H9 (cell line): ENCODE measurements at regions not wholly inside any gene's neighbourhood (a gene's known extent, or its start where the extent isn't known, plus 50 kb on each side); places are given as distances from the start of the nearest gene placed in this dataset.

Experiments
- DNase-seq: peaks from one replicate; pipeline ENCODE4 v3.0.0-alpha.2; 2017
- H2AFZ ChIP-seq: one replicate; pipeline ENCODE4 v1.6.1; 2013; ENCODE audit warnings: mild to moderate bottlenecking, low read length, control low read depth, moderate library complexity
- H2AK5ac ChIP-seq: 2 replicates; pipeline ENCODE4 v1.6.1; 2013; ENCODE audit warnings: low read length, control low read depth, mixed read lengths; ENCODE audit not compliant: insufficient read length
- H2BK120ac ChIP-seq: one replicate; pipeline ENCODE4 v1.6.1; 2013; ENCODE audit warnings: low read depth, mild to moderate bottlenecking, low read length, control low read depth, inconsistent platforms; ENCODE audit not compliant: poor library complexity, severe bottlenecking
- H2BK12ac ChIP-seq: 2 replicates; pipeline ENCODE4 v1.6.1; 2013; ENCODE audit warnings: low read length, control low read depth, mixed read lengths, low read depth; ENCODE audit not compliant: insufficient read length
- H2BK15ac ChIP-seq: 2 replicates; pipeline ENCODE4 v1.6.1; 2013; ENCODE audit warnings: low read depth, low read length, control low read depth
- H2BK20ac ChIP-seq: one replicate; pipeline ENCODE4 v1.6.1; 2013; ENCODE audit warnings: low read depth, mild to moderate bottlenecking, low read length, control low read depth, inconsistent platforms; ENCODE audit not compliant: poor library complexity, severe bottlenecking
- H2BK5ac ChIP-seq: 2 replicates; pipeline ENCODE4 v1.6.1; 2013; ENCODE audit warnings: low read length, control low read depth, mixed read lengths; ENCODE audit not compliant: insufficient read length
- H3K14ac ChIP-seq: 2 replicates; pipeline ENCODE4 v1.6.1; 2013; ENCODE audit warnings: low read length, control low read depth; ENCODE audit not compliant: insufficient read depth
- H3K18ac ChIP-seq: 2 replicates; pipeline ENCODE4 v1.6.1; 2013; ENCODE audit warnings: low read depth, mild to moderate bottlenecking, mixed read lengths, low read length, control low read depth; ENCODE audit not compliant: insufficient read length
- H3K23ac ChIP-seq: 2 replicates; pipeline ENCODE4 v1.6.1; 2013; ENCODE audit warnings: low read length, control low read depth, mixed read lengths, low read depth; ENCODE audit not compliant: insufficient read length
- H3K23me2 ChIP-seq: 2 replicates; pipeline ENCODE4 v1.6.1; 2013; ENCODE audit warnings: low read depth, mild to moderate bottlenecking, mixed read lengths, low read length, control low read depth; ENCODE audit not compliant: insufficient read length, poor library complexity, severe bottlenecking
- H3K27ac ChIP-seq: 2 replicates; pipeline ENCODE4 v1.5.1; 2013; ENCODE audit warnings: low read length, control low read depth, mixed read lengths, low read depth; ENCODE audit not compliant: insufficient read length
- H3K27me3 ChIP-seq: 2 replicates; pipeline ENCODE4 v1.6.1; 2013; ENCODE audit warnings: low read length, control low read depth, inconsistent platforms; ENCODE audit not compliant: insufficient read depth
- H3K4ac ChIP-seq: 2 replicates; pipeline ENCODE4 v1.6.1; 2013; ENCODE audit warnings: low read depth, mild to moderate bottlenecking, control low read depth, inconsistent platforms, low read length, moderate library complexity
- H3K4me1 ChIP-seq: 2 replicates; pipeline ENCODE4 v1.6.1; 2013; ENCODE audit warnings: low read length, control low read depth, inconsistent platforms; ENCODE audit not compliant: insufficient read depth
- H3K4me2 ChIP-seq: 2 replicates; pipeline ENCODE4 v1.6.1; 2013; ENCODE audit warnings: low read length, control low read depth, mixed read lengths; ENCODE audit not compliant: insufficient read length, insufficient read depth
- H3K56ac ChIP-seq: 2 replicates; pipeline ENCODE4 v1.6.1; 2013; ENCODE audit warnings: low read depth, mild to moderate bottlenecking, mixed read lengths, low read length, control low read depth; ENCODE audit not compliant: insufficient read length
- H3K79me1 ChIP-seq: 2 replicates; pipeline ENCODE4 v1.6.1; 2013; ENCODE audit warnings: low read depth, mild to moderate bottlenecking, moderate library complexity, low read length, control low read depth, inconsistent platforms; ENCODE audit not compliant: insufficient read depth, poor library complexity, severe bottlenecking
- H3K79me2 ChIP-seq: 2 replicates; pipeline ENCODE4 v1.6.1; 2013; ENCODE audit warnings: low read length, control low read depth, inconsistent platforms; ENCODE audit not compliant: insufficient read depth
- H3K9ac ChIP-seq: 2 replicates; pipeline ENCODE4 v1.6.1; 2013; ENCODE audit warnings: low read length, control low read depth, mixed read lengths; ENCODE audit not compliant: insufficient read length; ENCODE audit errors: extremely low read depth
- H3K9me3 ChIP-seq: one replicate; pipeline ENCODE4 v1.6.1; 2013; ENCODE audit warnings: low read depth, low read length, inconsistent platforms; ENCODE audit not compliant: control insufficient read depth
- H3T11ph ChIP-seq: one replicate; pipeline ENCODE4 v1.6.1; 2013; ENCODE audit warnings: mild to moderate bottlenecking, low read length, control low read depth, inconsistent platforms
- H4K20me1 ChIP-seq: one replicate; pipeline ENCODE4 v1.6.1; 2013; ENCODE audit not compliant: control insufficient read depth, insufficient read length, insufficient read depth
- H4K5ac ChIP-seq: 2 replicates; pipeline ENCODE4 v1.6.1; 2013; ENCODE audit warnings: low read depth, mild to moderate bottlenecking, mixed read lengths, low read length, control low read depth; ENCODE audit not compliant: insufficient read length
- H4K8ac ChIP-seq: replicated peaks from 2 replicates; pipeline ENCODE4 v1.6.1; 2013; ENCODE audit warnings: low read length, control low read depth, mixed read lengths, low read depth; ENCODE audit not compliant: insufficient read length
- H4K91ac ChIP-seq: 2 replicates; pipeline ENCODE4 v1.6.1; 2013; ENCODE audit warnings: low read depth, mild to moderate bottlenecking, moderate library complexity, mixed read lengths, low read length, control low read depth; ENCODE audit not compliant: insufficient read length
- H3K27ac Mint-ChIP-seq, 3 experiments: 2 replicates in 2 of 3; 3 replicates in 1 of 3; pipeline ENCODE4 v1.8.0; 2020 to 2021; ENCODE audit warnings: mixed read lengths in 3 of 3, mild to moderate bottlenecking in 1 of 3, moderate library complexity in 1 of 3
- H3K27me3 Mint-ChIP-seq: 2 replicates; pipeline ENCODE4 v1.8.0; 2021; ENCODE audit warnings: low read depth, mild to moderate bottlenecking, moderate library complexity, mixed read lengths
- H3K36me3 Mint-ChIP-seq, 3 experiments: 2 replicates in 2 of 3; 3 replicates in 1 of 3; pipeline ENCODE4 v1.8.0; 2020 to 2021; ENCODE audit warnings: low read depth in 3 of 3, mixed read lengths in 3 of 3; ENCODE audit not compliant: insufficient read depth in 1 of 3
- H3K4me1 Mint-ChIP-seq, 2 experiments: 2 replicates each; pipeline ENCODE4 v1.8.0; 2020; ENCODE audit warnings: mixed read lengths in 2 of 2
- H3K4me3 Mint-ChIP-seq, 2 experiments: 2 replicates in 1 of 2; 3 replicates in 1 of 2; pipeline ENCODE4 v1.8.0; 2020 to 2021; ENCODE audit warnings: mild to moderate bottlenecking in 2 of 2, mixed read lengths in 2 of 2, moderate library complexity in 1 of 2
- H3K9me3 Mint-ChIP-seq, 2 experiments: 2 replicates in 1 of 2; 3 replicates in 1 of 2; pipeline ENCODE4 v1.8.0; 2020; ENCODE audit warnings: mild to moderate bottlenecking in 2 of 2, mixed read lengths in 2 of 2, moderate library complexity in 1 of 2
- CTCF ChIP-seq: fragments of 200-600 bp; sonication (generic); conservative IDR thresholded peaks from 3 replicates; pipeline ENCODE4 v1.8.0; 2021; ENCODE audit warnings: antibody characterized with exemption, mild to moderate bottlenecking

GRCh38 chr1:30196457-30196856 is 526.9 kb downstream of the MATN1 start:
- H3K27me3 ChIP-seq = no peaks in the 10 kb centered on the region
- DNase-seq = no peak
- H4K8ac ChIP-seq = no peak overlapping the region
- H3K79me2 ChIP-seq = no peaks in the 10 kb centered on the region
- no peak overlapping the region for H2BK120ac ChIP-seq
- H3K14ac ChIP-seq = no peak overlapping the region
- no peak overlapping the region for H3T11ph ChIP-seq
- H2AK5ac ChIP-seq = no peak overlapping the region
- H3K4me2 ChIP-seq = no peak overlapping the region
- H3K4me3 Mint-ChIP-seq = no peak overlapping the region
- H3K27me3 Mint-ChIP-seq = peaks cover 5% of the 10 kb centered on the region
- H3K27ac Mint-ChIP-seq = no peak overlapping the region
- no peaks in the 10 kb centered on the region for H4K20me1 ChIP-seq
- H3K9me3 ChIP-seq = peaks cover 6% of the 10 kb centered on the region
- no peak overlapping the region for H2BK5ac ChIP-seq
- no peaks in the 10 kb centered on the region for H3K4me1 ChIP-seq
- no peak overlapping the region for H3K23ac ChIP-seq
- H2AFZ ChIP-seq = no peak overlapping the region
- no peaks in the 10 kb centered on the region for H3K23me2 ChIP-seq
- no peak overlapping the region for H3K9ac ChIP-seq
- no peak overlapping the region for H3K18ac ChIP-seq
- peaks cover 0 to 8% of the 10 kb centered on the region in 2 experiments; a peak in 1 of 4 replicates for H3K4me1 Mint-ChIP-seq
- no peaks in the 10 kb centered on the region for H3K36me3 Mint-ChIP-seq
- no peak overlapping the region for H3K56ac ChIP-seq
- H3K9me3 Mint-ChIP-seq = peaks cover 11% of the 10 kb centered on the region in 2 experiments
- TF ChIP-seq CTCF = no peak
- H3K79me1 ChIP-seq = no peaks in the 10 kb centered on the region
- H2BK12ac ChIP-seq = no peak overlapping the region
- H3K4ac ChIP-seq = no peak overlapping the region
- no peak overlapping the region for H3K27ac ChIP-seq
- H2BK20ac ChIP-seq = no peak overlapping the region
- H4K5ac ChIP-seq = no peak overlapping the region
- no peak overlapping the region for H2BK15ac ChIP-seq
- H4K91ac ChIP-seq = no peak overlapping the region
